Astrocyte (in vitro differentiated cells and primary cell): ENCODE measurements at regions not wholly inside any gene's neighbourhood (a gene's known extent, or its start where the extent isn't known, plus 50 kb on each side); places are given as distances from the start of the nearest gene placed in this dataset.

ENCODE experiments used
- DNase-seq: peaks from one replicate; pipeline ENCODE4 v3.0.0-alpha.2; 2010; ENCODE audit warnings: low read depth
- FAIRE-seq: peaks from 2 replicates; lab custom pipeline; 2011; peaks lifted over from hg19 to GRCh38; lab: Jason Lieb, UNC
- H2AFZ ChIP-seq: 2 replicates; pipeline ENCODE4 v1.6.0; 2012; ENCODE audit warnings: low read depth, low read length, inconsistent platforms
- H3K27ac ChIP-seq: 2 replicates; pipeline ENCODE4 v1.5.1; 2011; ENCODE audit warnings: low read depth, low read length, inconsistent platforms
- H3K27me3 ChIP-seq: 2 replicates; pipeline ENCODE4 v1.6.0; 2011; ENCODE audit warnings: low read length, inconsistent platforms; ENCODE audit not compliant: insufficient read depth
- H3K36me3 ChIP-seq: 2 replicates; pipeline ENCODE4 v1.5.1; 2011; ENCODE audit warnings: low read length, inconsistent platforms; ENCODE audit not compliant: insufficient read depth
- H3K4me1 ChIP-seq: 2 replicates; pipeline ENCODE4 v1.5.1; 2011; ENCODE audit warnings: low read length, inconsistent platforms; ENCODE audit not compliant: insufficient read depth
- H3K4me2 ChIP-seq: 2 replicates; pipeline ENCODE4 v1.6.0; 2012; ENCODE audit warnings: low read length, inconsistent platforms
- H3K4me3 ChIP-seq: 2 replicates; pipeline ENCODE4 v1.5.1; 2011; ENCODE audit warnings: low read depth, mild to moderate bottlenecking, low read length, inconsistent platforms; ENCODE audit not compliant: insufficient read depth
- H3K79me2 ChIP-seq: 2 replicates; pipeline ENCODE4 v1.6.0; 2012; ENCODE audit warnings: mild to moderate bottlenecking, low read length, inconsistent platforms; ENCODE audit not compliant: insufficient read depth
- H3K9ac ChIP-seq: 2 replicates; pipeline ENCODE4 v1.6.0; 2012; ENCODE audit warnings: mild to moderate bottlenecking, low read length, inconsistent platforms
- H3K9me3 ChIP-seq: 2 replicates; pipeline ENCODE4 v1.5.1; 2012; ENCODE audit warnings: low read depth, mild to moderate bottlenecking, low read length, inconsistent platforms; ENCODE audit not compliant: insufficient read depth
- H4K20me1 ChIP-seq: 2 replicates; pipeline ENCODE4 v1.6.0; 2012; ENCODE audit warnings: low read length, inconsistent platforms; ENCODE audit not compliant: insufficient read depth
- H3K27ac Mint-ChIP-seq: one replicate; pipeline ENCODE4 v1.8.0; 2021; ENCODE audit warnings: mild to moderate bottlenecking, mixed read lengths; ENCODE audit not compliant: unreplicated experiment
- H3K27me3 Mint-ChIP-seq: one replicate; pipeline ENCODE4 v1.8.0; 2021; ENCODE audit warnings: low read depth, mixed read lengths; ENCODE audit not compliant: unreplicated experiment
- H3K36me3 Mint-ChIP-seq: one replicate; pipeline ENCODE4 v1.8.0; 2021; ENCODE audit warnings: low read depth, mixed read lengths; ENCODE audit not compliant: unreplicated experiment
- H3K4me1 Mint-ChIP-seq: one replicate; pipeline ENCODE4 v1.8.0; 2021; ENCODE audit warnings: low read depth, mixed read lengths; ENCODE audit not compliant: unreplicated experiment
- H3K4me3 Mint-ChIP-seq: one replicate; pipeline ENCODE4 v1.8.0; 2021; ENCODE audit warnings: mild to moderate bottlenecking, moderate library complexity, mixed read lengths; ENCODE audit not compliant: unreplicated experiment
- H3K9me3 Mint-ChIP-seq: one replicate; pipeline ENCODE4 v1.8.0; 2021; ENCODE audit warnings: mild to moderate bottlenecking, mixed read lengths; ENCODE audit not compliant: unreplicated experiment
- CTCF ChIP-seq: IDR thresholded peaks from 2 replicates; pipeline ENCODE4 v1.5.1; 2011; ENCODE audit warnings: low read depth, mild to moderate bottlenecking, inconsistent platforms, low read length, moderate library complexity; ENCODE audit not compliant: insufficient read depth
- EZH2 ChIP-seq: IDR thresholded peaks from 2 replicates; pipeline ENCODE4 v1.6.1; 2012; ENCODE audit warnings: mild to moderate bottlenecking, low read length, inconsistent platforms; ENCODE audit not compliant: insufficient read depth

- H3K4me2 ChIP-seq, result no peak overlapping the region
- no peak overlapping the region for H3K4me3 ChIP-seq
- no peaks in the 10 kb centered on the region for H3K4me1 ChIP-seq
- Mint-ChIP-seq H3K9me3 (peaks cover 18% of the 10 kb centered on the region), H3K27ac (no peak overlapping the region), H3K4me1 (no peaks in the 10 kb centered on the region), H3K36me3 (no peaks in the 10 kb centered on the region), H3K4me3 (no peak overlapping the region), H3K27me3 (no peaks in the 10 kb centered on the region)
- no peaks in the 10 kb centered on the region for H4K20me1 ChIP-seq
- H3K79me2 ChIP-seq, result no peaks in the 10 kb centered on the region
- FAIRE-seq (no peak), DNase-seq (no peak)
- H3K27me3 ChIP-seq, result no peaks in the 10 kb centered on the region
- no peak overlapping the region for H2AFZ ChIP-seq
- no peak overlapping the region for H3K9ac ChIP-seq
- no peaks in the 10 kb centered on the region for H3K9me3 ChIP-seq
- no peak for TF ChIP-seq CTCF
- TF ChIP-seq EZH2, result no peak
- no peak overlapping the region for H3K27ac ChIP-seq
- H3K36me3 ChIP-seq, result no peaks in the 10 kb centered on the region
Observed at GRCh38 chr18:78772360-78773302, 207.0 kb upstream of the SALL3 start.

GRCh38 chr18:78773303-78773755 is 206.3 kb upstream of the SALL3 start:
- Mint-ChIP-seq H3K27me3 (no peaks in the 10 kb centered on the region), H3K4me3 (no peak overlapping the region), H3K36me3 (no peaks in the 10 kb centered on the region), H3K27ac (no peak overlapping the region), H3K4me1 (no peaks in the 10 kb centered on the region), H3K9me3 (peaks cover 18% of the 10 kb centered on the region)
- H3K4me1 ChIP-seq, result no peaks in the 10 kb centered on the region
- no peak for TF ChIP-seq EZH2
- no peak for TF ChIP-seq CTCF
- no peaks in the 10 kb centered on the region for H3K79me2 ChIP-seq
- no peaks in the 10 kb centered on the region for H4K20me1 ChIP-seq
- H3K9ac ChIP-seq, result no peak overlapping the region
- H3K27me3 ChIP-seq, result no peaks in the 10 kb centered on the region
- H3K27ac ChIP-seq, result no peak overlapping the region
- H2AFZ ChIP-seq, result no peak overlapping the region
- no peak overlapping the region for H3K4me3 ChIP-seq
- FAIRE-seq (no peak), DNase-seq (no peak)
- H3K4me2 ChIP-seq, result no peak overlapping the region
- no peaks in the 10 kb centered on the region for H3K36me3 ChIP-seq
- no peaks in the 10 kb centered on the region for H3K9me3 ChIP-seq

GRCh38 chr18:78773819-78774218 is 205.8 kb upstream of the SALL3 start:
- Mint-ChIP-seq H3K27me3 (no peaks in the 10 kb centered on the region), H3K9me3 (peaks cover 16% of the 10 kb centered on the region), H3K36me3 (no peaks in the 10 kb centered on the region), H3K4me1 (no peaks in the 10 kb centered on the region), H3K4me3 (no peak overlapping the region), H3K27ac (no peak overlapping the region)
- no peaks in the 10 kb centered on the region for H3K27me3 ChIP-seq
- no peak overlapping the region for H3K4me3 ChIP-seq
- H3K4me2 ChIP-seq, result no peak overlapping the region
- no peaks in the 10 kb centered on the region for H3K36me3 ChIP-seq
- no peaks in the 10 kb centered on the region for H3K4me1 ChIP-seq
- H3K79me2 ChIP-seq, result no peaks in the 10 kb centered on the region
- no peak for FAIRE-seq
- no peak overlapping the region for H3K9ac ChIP-seq
- H3K9me3 ChIP-seq, result no peaks in the 10 kb centered on the region
- no peak for DNase-seq
- no peak overlapping the region for H2AFZ ChIP-seq
- TF ChIP-seq CTCF, result no peak
- no peak for TF ChIP-seq EZH2
- no peak overlapping the region for H3K27ac ChIP-seq
- H4K20me1 ChIP-seq, result no peaks in the 10 kb centered on the region
